HEK293 (cell line): ENCODE measurements at regions not wholly inside any gene's neighbourhood (a gene's known extent, or its start where the extent isn't known, plus 50 kb on each side); places are given as distances from the start of the nearest gene placed in this dataset.

Experiments
- CTCF ChIA-PET: fragments of 350-600 bp; formaldehyde crosslinking; extraction: SDS; loops from one replicate; lab custom pipeline; 2021; ENCODE audit warnings: antibody characterized with exemption; lab: Yijun Ruan, JAX
- POLR2A ChIA-PET: fragments of 300-600 bp; formaldehyde crosslinking; extraction: SDS; loops from one replicate; lab custom pipeline; 2020; ENCODE audit warnings: antibody characterized with exemption, inconsistent platforms; lab: Yijun Ruan, JAX
- H3K27ac ChIP-seq: fragments of 200-500 bp; sonication (Bioruptor generic); 2 replicates; pipeline ENCODE4 v1.5.1; 2014; ENCODE audit warnings: low read depth, low read length, control low read depth, inconsistent platforms; ENCODE audit errors: extremely low read depth
- H3K36me3 ChIP-seq, 2 experiments: fragments of 200-500 bp in 1 of 2; sonication (Bioruptor generic) in 1 of 2; 1 replicate in 1 of 2; 2 replicates in 1 of 2; pipeline ENCODE4 v1.5.1; 2014 to 2017; ENCODE audit warnings: inconsistent platforms in 2 of 2, low read length in 2 of 2; ENCODE audit not compliant: control insufficient read depth in 2 of 2, insufficient read depth in 1 of 2
- H3K4me1 ChIP-seq: fragments of 200-500 bp; sonication (Bioruptor generic); 2 replicates; pipeline ENCODE4 v1.5.1; 2014; ENCODE audit warnings: mild to moderate bottlenecking, low read length, inconsistent platforms; ENCODE audit not compliant: control insufficient read depth, insufficient read depth
- H3K4me3 ChIP-seq: 2 replicates; pipeline ENCODE4 v1.5.1; 2011; ENCODE audit warnings: low read depth, mild to moderate bottlenecking, control low read depth, low read length, moderate library complexity
- H3K9me3 ChIP-seq: fragments of 200-500 bp; sonication (Bioruptor generic); 2 replicates; pipeline ENCODE4 v1.5.1; 2014; ENCODE audit warnings: low read depth, low read length, inconsistent platforms; ENCODE audit not compliant: control insufficient read depth, insufficient read depth
- FEZF1 ChIP-seq: fragments of 450-650 bp; formaldehyde crosslinking; IDR thresholded peaks from 2 replicates; pipeline ENCODE4 v1.5.1; 2016; ENCODE audit warnings: missing biosample characterization, missing genetic modification characterization
- IKZF3 ChIP-seq: fragments of 450-650 bp; IDR thresholded peaks from 2 replicates; pipeline ENCODE4 v1.5.0; 2018; ENCODE audit warnings: missing biosample characterization, mild to moderate bottlenecking, missing genetic modification characterization, moderate library complexity
- MZF1 ChIP-seq: fragments of 450-650 bp; formaldehyde crosslinking; IDR thresholded peaks from 2 replicates; pipeline ENCODE4 v1.5.1; 2017; ENCODE audit warnings: missing biosample characterization, missing genetic modification characterization, borderline replicate concordance
- OSR2 ChIP-seq: fragments of 450-650 bp; formaldehyde crosslinking; IDR thresholded peaks from 2 replicates; pipeline ENCODE4 v1.5.1; 2016; ENCODE audit warnings: missing biosample characterization, missing genetic modification characterization
- ZBTB48 ChIP-seq: fragments of 450-650 bp; formaldehyde crosslinking; IDR thresholded peaks from 2 replicates; pipeline ENCODE4 v1.5.1; 2016; ENCODE audit warnings: missing biosample characterization, missing genetic modification characterization
- ZNF221 ChIP-seq: fragments of 450-650 bp; formaldehyde crosslinking; IDR thresholded peaks from 2 replicates; pipeline ENCODE4 v1.5.1; 2017; ENCODE audit warnings: missing biosample characterization, missing genetic modification characterization, borderline replicate concordance
- ZNF274 ChIP-seq, 2 experiments: fragments of 200-500 bp in 1 of 2; fragments of 450-650 bp in 1 of 2; sonication (Bioruptor generic) in 1 of 2; formaldehyde crosslinking in 1 of 2; IDR thresholded peaks; 2 replicates each; pipeline versions ENCODE4 v1.5.1 to v1.6.1; 2014 to 2016; ENCODE audit warnings: borderline replicate concordance in 1 of 2, inconsistent platforms in 1 of 2, low read length in 1 of 2, missing biosample characterization in 1 of 2, missing genetic modification characterization in 1 of 2
- ZNF394 ChIP-seq: fragments of 450-650 bp; formaldehyde crosslinking; IDR thresholded peaks from 2 replicates; pipeline ENCODE4 v1.5.1; 2016; ENCODE audit warnings: missing biosample characterization, missing genetic modification characterization, mild to moderate bottlenecking, moderate library complexity, borderline replicate concordance
- ZNF473 ChIP-seq: fragments of 450-650 bp; formaldehyde crosslinking; IDR thresholded peaks from 2 replicates; pipeline ENCODE4 v1.5.1; 2017; ENCODE audit warnings: missing biosample characterization, missing genetic modification characterization
- ZNF560 ChIP-seq: fragments of 450-650 bp; formaldehyde crosslinking; IDR thresholded peaks from 2 replicates; pipeline ENCODE4 v1.5.1; 2017; ENCODE audit warnings: missing biosample characterization, missing genetic modification characterization, borderline replicate concordance
- ZNF596 ChIP-seq: fragments of 450-650 bp; IDR thresholded peaks from 2 replicates; pipeline ENCODE4 v1.5.0; 2018; ENCODE audit warnings: missing biosample characterization, mild to moderate bottlenecking, missing genetic modification characterization, moderate library complexity
- ZNF677 ChIP-seq: fragments of 450-650 bp; IDR thresholded peaks from 2 replicates; pipeline ENCODE4 v1.5.0; 2018; ENCODE audit warnings: missing biosample characterization, mild to moderate bottlenecking, missing genetic modification characterization, moderate library complexity
- TF ChIP-seq, protein P1 (sequence below): fragments of 450-650 bp; formaldehyde crosslinking; conservative IDR thresholded peaks from 2 replicates; pipeline ENCODE4 v1.5.1; 2016; ENCODE audit warnings: low read depth, missing biosample characterization, missing genetic modification characterization
- TF ChIP-seq, protein P2 (sequence below): fragments of 450-650 bp; formaldehyde crosslinking; IDR thresholded peaks from 2 replicates; pipeline ENCODE4 v1.5.1; 2016; ENCODE audit warnings: missing biosample characterization, missing genetic modification characterization, borderline replicate concordance
- TF ChIP-seq, protein P3 (sequence below): fragments of 450-650 bp; formaldehyde crosslinking; IDR thresholded peaks from 2 replicates; pipeline ENCODE4 v1.5.1; 2016; ENCODE audit warnings: missing biosample characterization, missing genetic modification characterization

DNA sequence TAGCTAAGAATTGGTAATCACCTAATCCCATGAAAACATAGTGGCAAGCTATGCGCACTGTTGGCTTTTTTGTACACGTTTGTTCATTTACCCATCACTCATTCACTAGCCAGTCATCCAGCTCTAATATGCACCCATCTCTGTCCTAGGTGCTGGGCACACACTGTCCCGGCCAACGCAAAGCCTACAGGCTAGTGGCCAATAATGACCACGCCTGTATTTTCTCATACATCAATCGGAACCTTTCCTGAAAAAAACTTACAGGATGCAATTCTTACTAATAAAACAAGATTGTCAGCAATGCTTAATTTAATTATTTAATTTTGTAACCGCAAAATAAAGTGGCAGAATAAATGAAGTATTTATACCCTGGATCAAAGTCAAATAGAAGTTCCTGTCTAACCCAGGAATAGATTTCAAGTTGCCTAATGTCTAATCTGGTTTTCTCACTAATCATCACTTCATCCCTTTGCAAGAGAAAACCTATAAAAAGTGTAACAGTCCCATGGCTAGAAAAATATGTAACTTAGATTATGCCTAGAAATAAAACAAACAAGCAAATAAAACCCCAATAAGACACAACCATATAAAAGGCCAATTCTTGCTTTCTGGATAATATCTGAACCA, 143.3 kb upstream of the BLID start:
- H3K36me3 ChIP-seq, result no peaks in the 10 kb centered on the region
- H3K4me1 ChIP-seq, result no peaks in the 10 kb centered on the region
- no peaks in the 10 kb centered on the region for H3K9me3 ChIP-seq
- ChIA-PET POLR2A (no interaction called here), CTCF (no interaction called here)
- H3K27ac ChIP-seq, result no peak overlapping the region
- no peak overlapping the region for H3K4me3 ChIP-seq
- TF ChIP-seq OSR2 (no peak), FEZF1 (tag by site-specific recombination) (no peak), ZNF596 (tag by site-specific recombination) (no peak), ZNF560 (no peak), ZNF394 (tag by site-specific recombination) (no peak), IKZF3 (tag by site-specific recombination) (no peak), ZNF274 (IDR thresholded peaks at IDR 0.05; ENCODE audit: low read length) (no peak), ZNF274 (tag by site-specific recombination; IDR thresholded peaks at IDR 0.05; ENCODE audit: borderline replicate concordance) (no peak), ZBTB48 (tag by site-specific recombination) (no peak), ZNF677 (tag by site-specific recombination) (no peak), ZNF221 (tag by site-specific recombination) (no peak), ZNF473 (tag by site-specific recombination) (no peak), MZF1 (tag by site-specific recombination) (no peak)
- TF ChIP-seq, protein P1, sequence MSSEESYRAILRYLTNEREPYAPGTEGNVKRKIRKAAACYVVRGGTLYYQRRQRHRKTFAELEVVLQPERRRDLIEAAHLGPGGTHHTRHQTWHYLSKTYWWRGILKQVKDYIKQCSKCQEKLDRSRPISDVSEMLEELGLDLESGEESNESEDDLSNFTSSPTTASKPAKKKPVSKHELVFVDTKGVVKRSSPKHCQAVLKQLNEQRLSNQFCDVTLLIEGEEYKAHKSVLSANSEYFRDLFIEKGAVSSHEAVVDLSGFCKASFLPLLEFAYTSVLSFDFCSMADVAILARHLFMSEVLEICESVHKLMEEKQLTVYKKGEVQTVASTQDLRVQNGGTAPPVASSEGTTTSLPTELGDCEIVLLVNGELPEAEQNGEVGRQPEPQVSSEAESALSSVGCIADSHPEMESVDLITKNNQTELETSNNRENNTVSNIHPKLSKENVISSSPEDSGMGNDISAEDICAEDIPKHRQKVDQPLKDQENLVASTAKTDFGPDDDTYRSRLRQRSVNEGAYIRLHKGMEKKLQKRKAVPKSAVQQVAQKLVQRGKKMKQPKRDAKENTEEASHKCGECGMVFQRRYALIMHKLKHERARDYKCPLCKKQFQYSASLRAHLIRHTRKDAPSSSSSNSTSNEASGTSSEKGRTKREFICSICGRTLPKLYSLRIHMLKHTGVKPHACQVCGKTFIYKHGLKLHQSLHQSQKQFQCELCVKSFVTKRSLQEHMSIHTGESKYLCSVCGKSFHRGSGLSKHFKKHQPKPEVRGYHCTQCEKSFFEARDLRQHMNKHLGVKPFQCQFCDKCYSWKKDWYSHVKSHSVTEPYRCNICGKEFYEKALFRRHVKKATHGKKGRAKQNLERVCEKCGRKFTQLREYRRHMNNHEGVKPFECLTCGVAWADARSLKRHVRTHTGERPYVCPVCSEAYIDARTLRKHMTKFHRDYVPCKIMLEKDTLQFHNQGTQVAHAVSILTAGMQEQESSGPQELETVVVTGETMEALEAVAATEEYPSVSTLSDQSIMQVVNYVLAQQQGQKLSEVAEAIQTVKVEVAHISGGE (tag by site-specific recombination), result no peak
- TF ChIP-seq, protein P2, sequence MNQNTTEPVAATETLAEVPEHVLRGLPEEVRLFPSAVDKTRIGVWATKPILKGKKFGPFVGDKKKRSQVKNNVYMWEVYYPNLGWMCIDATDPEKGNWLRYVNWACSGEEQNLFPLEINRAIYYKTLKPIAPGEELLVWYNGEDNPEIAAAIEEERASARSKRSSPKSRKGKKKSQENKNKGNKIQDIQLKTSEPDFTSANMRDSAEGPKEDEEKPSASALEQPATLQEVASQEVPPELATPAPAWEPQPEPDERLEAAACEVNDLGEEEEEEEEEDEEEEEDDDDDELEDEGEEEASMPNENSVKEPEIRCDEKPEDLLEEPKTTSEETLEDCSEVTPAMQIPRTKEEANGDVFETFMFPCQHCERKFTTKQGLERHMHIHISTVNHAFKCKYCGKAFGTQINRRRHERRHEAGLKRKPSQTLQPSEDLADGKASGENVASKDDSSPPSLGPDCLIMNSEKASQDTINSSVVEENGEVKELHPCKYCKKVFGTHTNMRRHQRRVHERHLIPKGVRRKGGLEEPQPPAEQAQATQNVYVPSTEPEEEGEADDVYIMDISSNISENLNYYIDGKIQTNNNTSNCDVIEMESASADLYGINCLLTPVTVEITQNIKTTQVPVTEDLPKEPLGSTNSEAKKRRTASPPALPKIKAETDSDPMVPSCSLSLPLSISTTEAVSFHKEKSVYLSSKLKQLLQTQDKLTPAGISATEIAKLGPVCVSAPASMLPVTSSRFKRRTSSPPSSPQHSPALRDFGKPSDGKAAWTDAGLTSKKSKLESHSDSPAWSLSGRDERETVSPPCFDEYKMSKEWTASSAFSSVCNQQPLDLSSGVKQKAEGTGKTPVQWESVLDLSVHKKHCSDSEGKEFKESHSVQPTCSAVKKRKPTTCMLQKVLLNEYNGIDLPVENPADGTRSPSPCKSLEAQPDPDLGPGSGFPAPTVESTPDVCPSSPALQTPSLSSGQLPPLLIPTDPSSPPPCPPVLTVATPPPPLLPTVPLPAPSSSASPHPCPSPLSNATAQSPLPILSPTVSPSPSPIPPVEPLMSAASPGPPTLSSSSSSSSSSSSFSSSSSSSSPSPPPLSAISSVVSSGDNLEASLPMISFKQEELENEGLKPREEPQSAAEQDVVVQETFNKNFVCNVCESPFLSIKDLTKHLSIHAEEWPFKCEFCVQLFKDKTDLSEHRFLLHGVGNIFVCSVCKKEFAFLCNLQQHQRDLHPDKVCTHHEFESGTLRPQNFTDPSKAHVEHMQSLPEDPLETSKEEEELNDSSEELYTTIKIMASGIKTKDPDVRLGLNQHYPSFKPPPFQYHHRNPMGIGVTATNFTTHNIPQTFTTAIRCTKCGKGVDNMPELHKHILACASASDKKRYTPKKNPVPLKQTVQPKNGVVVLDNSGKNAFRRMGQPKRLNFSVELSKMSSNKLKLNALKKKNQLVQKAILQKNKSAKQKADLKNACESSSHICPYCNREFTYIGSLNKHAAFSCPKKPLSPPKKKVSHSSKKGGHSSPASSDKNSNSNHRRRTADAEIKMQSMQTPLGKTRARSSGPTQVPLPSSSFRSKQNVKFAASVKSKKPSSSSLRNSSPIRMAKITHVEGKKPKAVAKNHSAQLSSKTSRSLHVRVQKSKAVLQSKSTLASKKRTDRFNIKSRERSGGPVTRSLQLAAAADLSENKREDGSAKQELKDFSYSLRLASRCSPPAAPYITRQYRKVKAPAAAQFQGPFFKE, result no peak
- TF ChIP-seq, protein P3, sequence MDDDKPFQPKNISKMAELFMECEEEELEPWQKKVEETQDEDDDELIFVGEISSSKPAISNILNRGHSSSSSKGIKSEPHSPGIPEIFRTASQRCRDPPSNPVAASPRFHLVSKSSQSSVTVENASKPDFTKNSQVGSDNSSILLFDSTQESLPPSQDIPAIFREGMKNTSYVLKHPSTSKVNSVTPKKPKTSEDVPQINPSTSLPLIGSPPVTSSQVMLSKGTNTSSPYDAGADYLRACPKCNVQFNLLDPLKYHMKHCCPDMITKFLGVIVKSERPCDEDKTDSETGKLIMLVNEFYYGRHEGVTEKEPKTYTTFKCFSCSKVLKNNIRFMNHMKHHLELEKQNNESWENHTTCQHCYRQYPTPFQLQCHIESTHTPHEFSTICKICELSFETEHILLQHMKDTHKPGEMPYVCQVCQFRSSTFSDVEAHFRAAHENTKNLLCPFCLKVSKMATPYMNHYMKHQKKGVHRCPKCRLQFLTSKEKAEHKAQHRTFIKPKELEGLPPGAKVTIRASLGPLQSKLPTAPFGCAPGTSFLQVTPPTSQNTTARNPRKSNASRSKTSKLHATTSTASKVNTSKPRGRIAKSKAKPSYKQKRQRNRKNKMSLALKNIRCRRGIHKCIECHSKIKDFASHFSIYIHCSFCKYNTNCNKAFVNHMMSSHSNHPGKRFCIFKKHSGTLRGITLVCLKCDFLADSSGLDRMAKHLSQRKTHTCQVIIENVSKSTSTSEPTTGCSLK (tag by site-specific recombination), result no peak
